Caco-2 (cell line): ENCODE measurements at regions not wholly inside any gene's neighbourhood (a gene's known extent, or its start where the extent isn't known, plus 50 kb on each side); places are given as distances from the start of the nearest gene placed in this dataset.

Experiments
- BruUV-seq: library from RNA; stranded (reverse); fragments of 400-500 nt; replicated peaks from 2 replicates; lab custom pipeline; 2021; lab: Mats Ljungman, UMichigan
- CTCF ChIA-PET: fragments of 300-600 bp; sonication (Branson Sonifier 250); formaldehyde crosslinking; loops from one replicate; lab custom pipeline; 2022; ENCODE audit warnings: antibody characterized with exemption; lab: Charles Lee
- POLR2A ChIA-PET: fragments of 300-600 bp; sonication (Branson Sonifier 250); formaldehyde crosslinking; loops from one replicate; lab custom pipeline; 2022; ENCODE audit warnings: antibody characterized with exemption; lab: Charles Lee
- DNase-seq, 2 experiments: peaks; one replicate each; pipeline versions ENCODE4 v3.0.0 to v3.0.0-alpha.2; 2020 to 2022
- H3K27me3 ChIP-seq: replicated peaks from 2 replicates; pipeline ENCODE4 v1.6.0; 2011; ENCODE audit warnings: low read length; ENCODE audit not compliant: control insufficient read depth, insufficient read depth
- H3K36me3 ChIP-seq: 2 replicates; pipeline ENCODE4 v1.5.1; 2011; ENCODE audit warnings: low read length; ENCODE audit not compliant: control insufficient read depth, insufficient read depth
- H3K4me1 ChIP-seq: fragments of 250-450 bp; sonication (Bioruptor Pico); 2 replicates; pipeline ENCODE4 v1.5.1; 2020; ENCODE audit warnings: mild to moderate bottlenecking
- H3K4me3 ChIP-seq: 2 replicates; pipeline ENCODE4 v1.5.1; 2011; ENCODE audit warnings: low read depth, mild to moderate bottlenecking, control low read depth, low read length
- H3K9me3 ChIP-seq: fragments of 250-450 bp; sonication (Bioruptor Pico); 2 replicates; pipeline ENCODE4 v1.5.1; 2020; ENCODE audit warnings: mild to moderate bottlenecking, moderate library complexity
- H3K27ac Mint-ChIP-seq: one replicate; pipeline ENCODE4 v1.8.0; 2022; ENCODE audit warnings: mixed read lengths; ENCODE audit not compliant: unreplicated experiment
- H3K27me3 Mint-ChIP-seq: one replicate; pipeline ENCODE4 v1.8.0; 2022; ENCODE audit warnings: mixed read lengths; ENCODE audit not compliant: insufficient read depth, unreplicated experiment
- H3K36me3 Mint-ChIP-seq: one replicate; pipeline ENCODE4 v1.8.0; 2022; ENCODE audit warnings: mild to moderate bottlenecking, mixed read lengths; ENCODE audit not compliant: insufficient read depth, unreplicated experiment
- H3K4me1 Mint-ChIP-seq: one replicate; pipeline ENCODE4 v1.8.0; 2022; ENCODE audit warnings: low read depth, mixed read lengths; ENCODE audit not compliant: unreplicated experiment
- H3K4me3 Mint-ChIP-seq: one replicate; pipeline ENCODE4 v1.8.0; 2022; ENCODE audit warnings: mild to moderate bottlenecking, moderate library complexity, mixed read lengths; ENCODE audit not compliant: unreplicated experiment
- H3K9me3 Mint-ChIP-seq: one replicate; pipeline ENCODE4 v1.8.0; 2022; ENCODE audit warnings: mixed read lengths; ENCODE audit not compliant: unreplicated experiment
- intact Hi-C: fragments of 100-400 bp; cut with micrococcal nuclease; formaldehyde crosslinking; loops from one replicate; pipeline ENCODE4 v1.10.0; 2022; ENCODE audit not compliant: unreplicated experiment
- TF ChIP-seq, protein P1 (sequence below), 2 experiments: fragments of 200-600 bp in 1 of 2; IDR thresholded peaks; 1 replicate in 1 of 2; 2 replicates in 1 of 2; pipeline versions ENCODE4 v1.5.1 to v1.8.0; 2011 to 2022; ENCODE audit warnings: antibody characterized with exemption in 1 of 2, control low read depth in 1 of 2, inconsistent platforms in 1 of 2, low read depth in 1 of 2, low read length in 1 of 2, mild to moderate bottlenecking in 1 of 2, moderate library complexity in 1 of 2; ENCODE audit not compliant: insufficient read depth in 1 of 2, severe bottlenecking in 1 of 2, unreplicated experiment in 1 of 2

GRCh38 chr15:62482785-62483429 lies 317.8 kb upstream of the C2CD4B start:
- Mint-ChIP-seq H3K9me3 (no peaks in the 10 kb centered on the region), H3K4me1 (peaks cover 40% of the 10 kb centered on the region), H3K27ac (peak overlapping the region; percentile 69), H3K36me3 (peaks cover 30% of the 10 kb centered on the region), H3K27me3 (no peaks in the 10 kb centered on the region), H3K4me3 (no peak overlapping the region)
- POLR2A ChIA-PET: interaction anchor here (0.7 kb wide), 1 partner anchor 13 kb away, joined by 4 read pairs; no protein-coding TSS in a partner anchor
- intact Hi-C loops: no loop called here
- H3K4me3 ChIP-seq: no peak overlapping the region
- no TSS peak for BruUV-seq
- no peaks in the 10 kb centered on the region for H3K27me3 ChIP-seq
- TF ChIP-seq, protein P1, sequence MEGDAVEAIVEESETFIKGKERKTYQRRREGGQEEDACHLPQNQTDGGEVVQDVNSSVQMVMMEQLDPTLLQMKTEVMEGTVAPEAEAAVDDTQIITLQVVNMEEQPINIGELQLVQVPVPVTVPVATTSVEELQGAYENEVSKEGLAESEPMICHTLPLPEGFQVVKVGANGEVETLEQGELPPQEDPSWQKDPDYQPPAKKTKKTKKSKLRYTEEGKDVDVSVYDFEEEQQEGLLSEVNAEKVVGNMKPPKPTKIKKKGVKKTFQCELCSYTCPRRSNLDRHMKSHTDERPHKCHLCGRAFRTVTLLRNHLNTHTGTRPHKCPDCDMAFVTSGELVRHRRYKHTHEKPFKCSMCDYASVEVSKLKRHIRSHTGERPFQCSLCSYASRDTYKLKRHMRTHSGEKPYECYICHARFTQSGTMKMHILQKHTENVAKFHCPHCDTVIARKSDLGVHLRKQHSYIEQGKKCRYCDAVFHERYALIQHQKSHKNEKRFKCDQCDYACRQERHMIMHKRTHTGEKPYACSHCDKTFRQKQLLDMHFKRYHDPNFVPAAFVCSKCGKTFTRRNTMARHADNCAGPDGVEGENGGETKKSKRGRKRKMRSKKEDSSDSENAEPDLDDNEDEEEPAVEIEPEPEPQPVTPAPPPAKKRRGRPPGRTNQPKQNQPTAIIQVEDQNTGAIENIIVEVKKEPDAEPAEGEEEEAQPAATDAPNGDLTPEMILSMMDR (IDR thresholded peaks at IDR 0.05; ENCODE audit: insufficient read depth in 1 of 2, low read depth in 1 of 2, low read length in 1 of 2, severe bottlenecking in 1 of 2, unreplicated experiment in 1 of 2): peak; percentile 8 to 24
- no peaks in the 10 kb centered on the region for H3K36me3 ChIP-seq
- H3K9me3 ChIP-seq: no peaks in the 10 kb centered on the region
- DNase-seq: peak; percentile 45
- CTCF ChIA-PET: no interaction called here
- peaks cover 44% of the 10 kb centered on the region for H3K4me1 ChIP-seq

- H3K27ac Mint-ChIP-seq: peak overlapping the region; percentile 55
Measured at GRCh38 chr15:62483814-62484213, 318.7 kb upstream of the C2CD4B start.

GRCh38 chr15:62485170-62485720 lies 320.2 kb upstream of the C2CD4B start:
- ChIA-PET CTCF (no interaction called here), POLR2A (interaction anchor here (0.7 kb wide), 1 partner anchor 43 kb away, joined by 4 read pairs; no protein-coding TSS in a partner anchor)
- Mint-ChIP-seq H3K4me3 (no peak overlapping the region), H3K27me3 (no peaks in the 10 kb centered on the region), H3K36me3 (peaks cover 35% of the 10 kb centered on the region), H3K27ac (no peak overlapping the region), H3K4me1 (peaks cover 59% of the 10 kb centered on the region), H3K9me3 (no peaks in the 10 kb centered on the region)
- intact Hi-C loops: no loop called here
- peak; percentile 26 to 42 for DNase-seq
- H3K27me3 ChIP-seq: no peaks in the 10 kb centered on the region
- no peak overlapping the region for H3K4me3 ChIP-seq
- no peaks in the 10 kb centered on the region for H3K9me3 ChIP-seq
- TF ChIP-seq, protein P1 (IDR thresholded peaks at IDR 0.05; ENCODE audit: insufficient read depth in 1 of 2, low read depth in 1 of 2, low read length in 1 of 2, severe bottlenecking in 1 of 2, unreplicated experiment in 1 of 2): no peak
- BruUV-seq: no TSS peak
- H3K36me3 ChIP-seq: peaks cover 2% of the 10 kb centered on the region; the same call in 1 of the 2 replicates
- H3K4me1 ChIP-seq: peaks cover 59% of the 10 kb centered on the region

More at GRCh38 chr15:62483814-62484213, 318.7 kb upstream of the C2CD4B start:
- Histone ChIP-seq H3K4me1 (peaks cover 45% of the 10 kb centered on the region), H3K36me3 (no peaks in the 10 kb centered on the region), H3K27me3 (no peaks in the 10 kb centered on the region), H3K9me3 (no peaks in the 10 kb centered on the region), H3K4me3 (no peak overlapping the region)
- TF ChIP-seq, protein P1 (IDR thresholded peaks at IDR 0.05; ENCODE audit: insufficient read depth in 1 of 2, low read depth in 1 of 2, low read length in 1 of 2, severe bottlenecking in 1 of 2, unreplicated experiment in 1 of 2): no peak
- no TSS peak for BruUV-seq
- CTCF ChIA-PET: no interaction called here
- Mint-ChIP-seq H3K4me1 (peaks cover 46% of the 10 kb centered on the region), H3K36me3 (peaks cover 35% of the 10 kb centered on the region), H3K4me3 (no peak overlapping the region), H3K27me3 (no peaks in the 10 kb centered on the region), H3K9me3 (no peaks in the 10 kb centered on the region)
- POLR2A ChIA-PET: interaction anchor here (0.7 kb wide), 1 partner anchor 12 kb away, joined by 4 read pairs; no protein-coding TSS in a partner anchor
- intact Hi-C loops: no loop called here
- DNase-seq: no peak
